ENCODE measurements at regions not wholly inside any gene's neighbourhood (a gene's known extent, or its start where the extent isn't known, plus 50 kb on each side); places are given as distances from the start of the nearest gene placed in this dataset.

- Histone ChIP-seq H3K4me2 (ENCODE audit: insufficient read depth, low read length, poor library complexity, severe bottlenecking) (no peak overlapping the region), H3K79me1 (ENCODE audit: low read depth, low read length) (no peaks in the 10 kb centered on the region), H3K18ac (ENCODE audit: low read length) (no peak overlapping the region), H2BK5ac (ENCODE audit: low read length) (no peak overlapping the region), H2AK5ac (ENCODE audit: low read depth, low read length) (no peak overlapping the region), H3K4me1 (ENCODE audit: control insufficient read depth in 2 of 2, insufficient read depth in 1 of 2, low read depth in 1 of 2, low read length in 2 of 2) (no peaks in the 10 kb centered on the region), H2BK12ac (ENCODE audit: low read length) (no peak overlapping the region), H3K27me3 (ENCODE audit: control insufficient read depth in 3 of 3, insufficient read depth in 3 of 3, low read depth in 1 of 3, low read length in 3 of 3) (no peaks in the 10 kb centered on the region), H3K27ac (replicated peaks; ENCODE audit: low read length) (no peak overlapping the region), H2BK120ac (ENCODE audit: low read depth, low read length) (no peak overlapping the region), H3K23ac (ENCODE audit: low read depth, low read length, poor library complexity) (no peak overlapping the region), H3K36me3 (replicated peaks in 1 of 2; ENCODE audit: control insufficient read depth in 2 of 2, insufficient read depth in 2 of 2, low read length in 2 of 2) (no peaks in the 10 kb centered on the region), H3K4ac (ENCODE audit: low read length) (no peak overlapping the region), H4K91ac (ENCODE audit: low read depth, low read length, poor library complexity) (no peak overlapping the region), H3K4me3 (ENCODE audit: low read length in 2 of 2) (no peak overlapping the region), H3K9me3 (replicated peaks in 1 of 2; ENCODE audit: control insufficient read depth in 2 of 2, insufficient read depth in 1 of 2, low read depth in 1 of 2, low read length in 2 of 2) (no peaks in the 10 kb centered on the region), H4K8ac (ENCODE audit: low read depth, low read length) (no peak overlapping the region), H3K14ac (ENCODE audit: low read length) (no peak overlapping the region), H3K9ac (ENCODE audit: low read depth, low read length, poor library complexity) (no peak overlapping the region), H2BK15ac (ENCODE audit: low read length) (no peak overlapping the region), H2AFZ (ENCODE audit: low read length) (no peak overlapping the region)
- no CpG with 5 or more reads among the region's 3 CpGs for WGBS, 2 donors (ENCODE audit: extremely low coverage in 2 of 2, insufficient read length in 2 of 2, insufficient replicate concordance in 1 of 2)
- no peak for DNase-seq (ENCODE audit: low spot score)
Observed at GRCh38 chr4:181538431-181538830, 704.8 kb upstream of the TENM3 start.

- no peak overlapping the region for H4K91ac ChIP-seq (ENCODE audit: low read depth, low read length, poor library complexity)
- H3K27ac ChIP-seq (replicated peaks; ENCODE audit: low read length) = no peak overlapping the region
- no peak overlapping the region for H3K9ac ChIP-seq (ENCODE audit: low read depth, low read length, poor library complexity)
- H2BK15ac ChIP-seq (ENCODE audit: low read length) = no peak overlapping the region
- no peak overlapping the region for H2AK5ac ChIP-seq (ENCODE audit: low read depth, low read length)
- H2BK12ac ChIP-seq (ENCODE audit: low read length) = no peak overlapping the region
- no CpG with 5 or more reads among the region's 2 CpGs for WGBS, 2 donors (ENCODE audit: extremely low coverage in 2 of 2, insufficient read length in 2 of 2, insufficient replicate concordance in 1 of 2)
- no peak overlapping the region for H3K18ac ChIP-seq (ENCODE audit: low read length)
- no peaks in the 10 kb centered on the region for H3K4me1 ChIP-seq (ENCODE audit: control insufficient read depth in 2 of 2, insufficient read depth in 1 of 2, low read depth in 1 of 2, low read length in 2 of 2)
- no peaks in the 10 kb centered on the region for H3K9me3 ChIP-seq (replicated peaks in 1 of 2; ENCODE audit: control insufficient read depth in 2 of 2, insufficient read depth in 1 of 2, low read depth in 1 of 2, low read length in 2 of 2)
- H4K8ac ChIP-seq (ENCODE audit: low read depth, low read length) = no peak overlapping the region
- no peaks in the 10 kb centered on the region for H3K27me3 ChIP-seq (ENCODE audit: control insufficient read depth in 3 of 3, insufficient read depth in 3 of 3, low read depth in 1 of 3, low read length in 3 of 3)
- DNase-seq (ENCODE audit: low spot score) = no peak
- no peak overlapping the region for H2BK120ac ChIP-seq (ENCODE audit: low read depth, low read length)
- no peak overlapping the region for H3K4me3 ChIP-seq (ENCODE audit: low read length in 2 of 2)
- no peak overlapping the region for H3K4me2 ChIP-seq (ENCODE audit: insufficient read depth, low read length, poor library complexity, severe bottlenecking)
- no peak overlapping the region for H2BK5ac ChIP-seq (ENCODE audit: low read length)
- no peaks in the 10 kb centered on the region for H3K79me1 ChIP-seq (ENCODE audit: low read depth, low read length)
- no peaks in the 10 kb centered on the region for H3K36me3 ChIP-seq (replicated peaks in 1 of 2; ENCODE audit: control insufficient read depth in 2 of 2, insufficient read depth in 2 of 2, low read length in 2 of 2)
- H3K14ac ChIP-seq (ENCODE audit: low read length) = no peak overlapping the region
- H3K23ac ChIP-seq (ENCODE audit: low read depth, low read length, poor library complexity) = no peak overlapping the region
- H3K4ac ChIP-seq (ENCODE audit: low read length) = no peak overlapping the region
- H2AFZ ChIP-seq (ENCODE audit: low read length) = no peak overlapping the region
Observed at GRCh38 chr4:181541396-181541795, 701.8 kb upstream of the TENM3 start.

- no peak overlapping the region for H3K9ac ChIP-seq (ENCODE audit: low read depth, low read length, poor library complexity)
- no CpG with 5 or more reads among the region's 9 CpGs for WGBS, 2 donors (ENCODE audit: extremely low coverage in 2 of 2, insufficient read length in 2 of 2, insufficient replicate concordance in 1 of 2)
Observed at GRCh38 chr4:181548873-181549575, 694.2 kb upstream of the TENM3 start.

GRCh38 chr4:181549576-181550188 is 693.5 kb upstream of the TENM3 start:
- WGBS, 2 donors (ENCODE audit: extremely low coverage in 2 of 2, insufficient read length in 2 of 2, insufficient replicate concordance in 1 of 2) = no CpG with 5 or more reads among the region's 3 CpGs
- Histone ChIP-seq H3K23ac (ENCODE audit: low read depth, low read length, poor library complexity) (no peak overlapping the region), H3K4me3 (ENCODE audit: low read length in 2 of 2) (no peak overlapping the region), H3K36me3 (replicated peaks in 1 of 2; ENCODE audit: control insufficient read depth in 2 of 2, insufficient read depth in 2 of 2, low read length in 2 of 2) (no peaks in the 10 kb centered on the region), H2AK5ac (ENCODE audit: low read depth, low read length) (no peak overlapping the region), H3K14ac (ENCODE audit: low read length) (no peak overlapping the region), H2BK12ac (ENCODE audit: low read length) (no peak overlapping the region), H3K79me1 (ENCODE audit: low read depth, low read length) (no peaks in the 10 kb centered on the region), H3K27ac (replicated peaks; ENCODE audit: low read length) (no peak overlapping the region), H4K91ac (ENCODE audit: low read depth, low read length, poor library complexity) (no peak overlapping the region), H3K27me3 (ENCODE audit: control insufficient read depth in 3 of 3, insufficient read depth in 3 of 3, low read depth in 1 of 3, low read length in 3 of 3) (no peaks in the 10 kb centered on the region), H3K4me1 (ENCODE audit: control insufficient read depth in 2 of 2, insufficient read depth in 1 of 2, low read depth in 1 of 2, low read length in 2 of 2) (no peaks in the 10 kb centered on the region), H3K4me2 (ENCODE audit: insufficient read depth, low read length, poor library complexity, severe bottlenecking) (no peak overlapping the region), H3K9ac (ENCODE audit: low read depth, low read length, poor library complexity) (no peak overlapping the region), H2BK120ac (ENCODE audit: low read depth, low read length) (no peak overlapping the region), H3K18ac (ENCODE audit: low read length) (no peak overlapping the region), H3K9me3 (replicated peaks in 1 of 2; ENCODE audit: control insufficient read depth in 2 of 2, insufficient read depth in 1 of 2, low read depth in 1 of 2, low read length in 2 of 2) (no peaks in the 10 kb centered on the region), H2AFZ (ENCODE audit: low read length) (no peak overlapping the region), H4K8ac (ENCODE audit: low read depth, low read length) (no peak overlapping the region), H2BK5ac (ENCODE audit: low read length) (no peak overlapping the region), H2BK15ac (ENCODE audit: low read length) (no peak overlapping the region), H3K4ac (ENCODE audit: low read length) (no peak overlapping the region)
- DNase-seq (ENCODE audit: low spot score) = no peak

More at GRCh38 chr4:181548873-181549575, 694.2 kb upstream of the TENM3 start:
- H3K23ac ChIP-seq (ENCODE audit: low read depth, low read length, poor library complexity) = no peak overlapping the region
- H3K4me1 ChIP-seq (ENCODE audit: control insufficient read depth in 2 of 2, insufficient read depth in 1 of 2, low read depth in 1 of 2, low read length in 2 of 2) = no peaks in the 10 kb centered on the region
- H3K4me3 ChIP-seq (ENCODE audit: low read length in 2 of 2) = no peak overlapping the region
- DNase-seq (ENCODE audit: low spot score) = no peak
- H2BK5ac ChIP-seq (ENCODE audit: low read length) = no peak overlapping the region
- no peak overlapping the region for H4K91ac ChIP-seq (ENCODE audit: low read depth, low read length, poor library complexity)
- no peak overlapping the region for H2BK12ac ChIP-seq (ENCODE audit: low read length)
- H3K27me3 ChIP-seq (ENCODE audit: control insufficient read depth in 3 of 3, insufficient read depth in 3 of 3, low read depth in 1 of 3, low read length in 3 of 3) = no peaks in the 10 kb centered on the region
- no peak overlapping the region for H2BK15ac ChIP-seq (ENCODE audit: low read length)
- H2AFZ ChIP-seq (ENCODE audit: low read length) = peak overlapping the region; percentile 26
- no peaks in the 10 kb centered on the region for H3K36me3 ChIP-seq (replicated peaks in 1 of 2; ENCODE audit: control insufficient read depth in 2 of 2, insufficient read depth in 2 of 2, low read length in 2 of 2)
- no peak overlapping the region for H3K27ac ChIP-seq (replicated peaks; ENCODE audit: low read length)
- H3K4me2 ChIP-seq (ENCODE audit: insufficient read depth, low read length, poor library complexity, severe bottlenecking) = no peak overlapping the region
- no peak overlapping the region for H2AK5ac ChIP-seq (ENCODE audit: low read depth, low read length)
- H4K8ac ChIP-seq (ENCODE audit: low read depth, low read length) = no peak overlapping the region
- H3K9me3 ChIP-seq (replicated peaks in 1 of 2; ENCODE audit: control insufficient read depth in 2 of 2, insufficient read depth in 1 of 2, low read depth in 1 of 2, low read length in 2 of 2) = no peaks in the 10 kb centered on the region
- H3K79me1 ChIP-seq (ENCODE audit: low read depth, low read length) = no peaks in the 10 kb centered on the region
- H3K4ac ChIP-seq (ENCODE audit: low read length) = no peak overlapping the region
- no peak overlapping the region for H3K18ac ChIP-seq (ENCODE audit: low read length)
- no peak overlapping the region for H3K14ac ChIP-seq (ENCODE audit: low read length)
- H2BK120ac ChIP-seq (ENCODE audit: low read depth, low read length) = no peak overlapping the region

All from neuronal stem cell (in vitro differentiated cells).